Parathyroid adenoma (tissue), 2 donors: ENCODE measurements at regions not wholly inside any gene's neighbourhood (a gene's known extent, or its start where the extent isn't known, plus 50 kb on each side); places are given as distances from the start of the nearest gene placed in this dataset.

Experiments used
- H2AFZ ChIP-seq: fragments of 300-600 bp; sonication (generic); one replicate; pipeline ENCODE4 v1.7.0; 2017; ENCODE audit warnings: antibody characterized with exemption, mild to moderate bottlenecking
- H3K27ac ChIP-seq: fragments of 300-600 bp; sonication (generic); one replicate; pipeline ENCODE4 v1.7.0; 2017
- H3K27me3 ChIP-seq: fragments of 300-600 bp; sonication (generic); one replicate; pipeline ENCODE4 v1.7.0; 2017; ENCODE audit warnings: low read length; ENCODE audit not compliant: control insufficient read depth, insufficient read depth
- H3K36me3 ChIP-seq: fragments of 300-600 bp; sonication (generic); one replicate; pipeline ENCODE4 v1.7.0; 2017; ENCODE audit warnings: low read length; ENCODE audit not compliant: control insufficient read depth, insufficient read depth
- H3K4me1 ChIP-seq: fragments of 300-600 bp; sonication (generic); one replicate; pipeline ENCODE4 v1.7.0; 2017; ENCODE audit warnings: control low read depth
- H3K4me2 ChIP-seq: fragments of 300-600 bp; sonication (generic); one replicate; pipeline ENCODE4 v1.7.0; 2017; ENCODE audit warnings: low read length
- H3K4me3 ChIP-seq: fragments of 300-600 bp; sonication (generic); one replicate; pipeline ENCODE4 v1.7.0; 2017; ENCODE audit warnings: low read depth, low read length
- H3K79me2 ChIP-seq: fragments of 300-600 bp; sonication (generic); one replicate; pipeline ENCODE4 v1.7.0; 2017; ENCODE audit warnings: control low read depth
- H3K9ac ChIP-seq: fragments of 300-600 bp; sonication (generic); one replicate; pipeline ENCODE4 v1.7.0; 2017; ENCODE audit warnings: mild to moderate bottlenecking
- H3K9me3 ChIP-seq: fragments of 300-600 bp; sonication (generic); one replicate; pipeline ENCODE4 v1.7.0; 2017; ENCODE audit warnings: low read length; ENCODE audit not compliant: control insufficient read depth
- TF ChIP-seq, protein P1 (sequence below): fragments of 300-600 bp; sonication (generic); IDR thresholded peaks from one replicate; pipeline ENCODE4 v1.7.0; 2017; ENCODE audit warnings: antibody characterized with exemption, mild to moderate bottlenecking
- donor health status: primary hyperparathyroidism.

DNA sequence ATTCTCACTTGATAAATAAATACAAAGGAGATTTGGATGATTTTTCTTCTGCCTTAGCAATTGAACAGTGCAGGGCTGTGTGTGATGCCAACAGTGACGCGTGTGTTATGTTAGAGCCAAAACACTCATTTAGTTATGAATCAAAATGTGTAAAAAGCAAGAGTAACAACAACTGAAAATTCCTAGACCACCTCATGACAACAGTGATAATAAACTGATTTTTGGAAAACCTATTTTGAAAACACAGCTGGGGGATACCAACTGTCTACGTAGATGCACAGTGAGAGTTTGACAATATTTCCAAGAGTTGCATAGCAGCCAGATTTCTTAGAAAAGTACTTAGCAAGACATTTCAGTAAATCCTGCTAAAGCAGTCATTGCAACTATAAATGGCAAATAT, 323.9 kb downstream of the GALR1 start:
- Histone ChIP-seq H3K79me2 (no peaks in the 10 kb centered on the region), H3K27me3 (no peaks in the 10 kb centered on the region), H3K9ac (no peak overlapping the region), H3K4me2 (no peak overlapping the region), H3K36me3 (no peaks in the 10 kb centered on the region), H3K4me1 (no peaks in the 10 kb centered on the region), H3K4me3 (no peak overlapping the region), H3K9me3 (no peaks in the 10 kb centered on the region), H3K27ac (no peak overlapping the region), H2AFZ (no peak overlapping the region)
- TF ChIP-seq, protein P1, sequence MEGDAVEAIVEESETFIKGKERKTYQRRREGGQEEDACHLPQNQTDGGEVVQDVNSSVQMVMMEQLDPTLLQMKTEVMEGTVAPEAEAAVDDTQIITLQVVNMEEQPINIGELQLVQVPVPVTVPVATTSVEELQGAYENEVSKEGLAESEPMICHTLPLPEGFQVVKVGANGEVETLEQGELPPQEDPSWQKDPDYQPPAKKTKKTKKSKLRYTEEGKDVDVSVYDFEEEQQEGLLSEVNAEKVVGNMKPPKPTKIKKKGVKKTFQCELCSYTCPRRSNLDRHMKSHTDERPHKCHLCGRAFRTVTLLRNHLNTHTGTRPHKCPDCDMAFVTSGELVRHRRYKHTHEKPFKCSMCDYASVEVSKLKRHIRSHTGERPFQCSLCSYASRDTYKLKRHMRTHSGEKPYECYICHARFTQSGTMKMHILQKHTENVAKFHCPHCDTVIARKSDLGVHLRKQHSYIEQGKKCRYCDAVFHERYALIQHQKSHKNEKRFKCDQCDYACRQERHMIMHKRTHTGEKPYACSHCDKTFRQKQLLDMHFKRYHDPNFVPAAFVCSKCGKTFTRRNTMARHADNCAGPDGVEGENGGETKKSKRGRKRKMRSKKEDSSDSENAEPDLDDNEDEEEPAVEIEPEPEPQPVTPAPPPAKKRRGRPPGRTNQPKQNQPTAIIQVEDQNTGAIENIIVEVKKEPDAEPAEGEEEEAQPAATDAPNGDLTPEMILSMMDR = no peak

DNA sequence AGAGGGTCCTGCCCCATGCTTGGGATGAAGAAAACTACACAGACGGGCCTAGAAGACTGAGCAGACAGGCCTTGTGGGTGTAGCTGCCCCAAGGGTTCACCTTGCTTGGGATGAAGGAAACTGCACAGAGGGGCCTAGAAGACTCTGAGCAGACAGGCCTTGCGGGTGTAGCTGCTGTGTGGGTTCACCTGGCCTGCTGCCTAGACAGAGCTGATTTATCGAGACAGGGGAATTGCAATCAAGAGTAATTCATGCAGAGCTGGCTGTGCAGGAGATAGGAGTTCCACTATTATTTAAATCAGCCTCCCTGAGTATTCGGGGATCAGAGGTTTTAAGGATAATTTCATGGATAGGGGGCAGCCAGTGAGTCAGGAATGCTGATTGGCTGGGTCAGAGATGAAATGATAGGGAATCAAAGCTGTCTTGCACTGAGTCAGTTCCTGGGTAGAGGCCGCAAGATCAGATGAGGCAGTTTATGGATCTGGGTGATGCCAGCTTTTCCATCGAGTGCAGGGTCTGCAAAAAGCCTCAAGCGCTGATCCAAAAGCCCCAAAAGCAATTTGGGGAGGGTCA, 341.4 kb downstream of the GALR1 start:
- TF ChIP-seq, protein P1 = no peak
- Histone ChIP-seq H3K36me3 (no peaks in the 10 kb centered on the region), H3K27me3 (no peaks in the 10 kb centered on the region), H3K4me1 (no peaks in the 10 kb centered on the region), H3K9ac (no peak overlapping the region), H3K27ac (no peak overlapping the region), H3K79me2 (no peaks in the 10 kb centered on the region), H3K9me3 (no peaks in the 10 kb centered on the region), H3K4me3 (no peak overlapping the region), H3K4me2 (no peak overlapping the region), H2AFZ (no peak overlapping the region)

DNA sequence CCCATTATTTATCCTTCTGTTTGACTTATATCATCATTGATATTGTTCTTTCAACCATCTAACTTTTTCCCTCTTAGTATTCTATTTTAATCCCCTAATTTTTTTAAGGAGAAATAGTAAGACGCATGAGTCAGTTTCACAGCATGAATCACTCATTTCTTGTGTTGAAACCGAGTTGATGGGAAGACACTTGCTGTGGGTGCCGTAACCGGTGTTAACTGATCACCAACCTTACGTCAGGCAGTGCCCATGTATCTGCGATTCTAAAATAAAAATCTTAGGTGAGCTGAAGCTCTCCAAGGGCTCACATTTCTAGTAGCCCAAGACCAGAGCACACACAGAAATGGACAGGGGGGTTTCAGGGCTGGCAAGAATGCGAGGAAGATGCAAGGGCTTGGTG, 348.1 kb downstream of the GALR1 start:
- Histone ChIP-seq H3K9me3 (no peaks in the 10 kb centered on the region), H3K27me3 (no peaks in the 10 kb centered on the region), H3K9ac (no peak overlapping the region), H3K4me3 (no peak overlapping the region), H3K4me1 (no peaks in the 10 kb centered on the region), H3K79me2 (no peaks in the 10 kb centered on the region), H3K4me2 (no peak overlapping the region), H3K27ac (no peak overlapping the region), H2AFZ (no peak overlapping the region), H3K36me3 (no peaks in the 10 kb centered on the region)
- TF ChIP-seq, protein P1 = no peak

DNA sequence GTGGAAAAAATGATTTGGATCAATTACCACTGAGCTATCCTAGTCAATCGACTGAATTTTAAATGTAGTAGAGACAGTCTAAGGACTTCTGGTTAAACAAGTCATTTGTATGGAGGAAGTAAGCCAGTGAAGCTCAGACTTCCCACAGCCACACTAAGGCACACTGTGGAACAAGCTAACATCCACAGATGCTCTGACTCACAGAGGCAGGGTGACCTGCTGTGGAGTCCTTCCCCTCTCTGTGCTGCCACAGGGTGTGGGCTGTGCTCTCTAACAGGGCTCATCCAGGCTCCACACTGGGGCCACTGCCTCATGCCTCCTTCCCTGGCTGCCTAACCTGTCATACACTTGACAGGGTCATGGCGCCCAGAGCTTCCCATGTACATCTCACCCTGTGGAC, 351.0 kb downstream of the GALR1 start:
- Histone ChIP-seq H3K4me3 (no peak overlapping the region), H3K79me2 (no peaks in the 10 kb centered on the region), H3K36me3 (no peaks in the 10 kb centered on the region), H3K4me1 (no peaks in the 10 kb centered on the region), H2AFZ (no peak overlapping the region), H3K9me3 (no peaks in the 10 kb centered on the region), H3K27me3 (no peaks in the 10 kb centered on the region), H3K9ac (no peak overlapping the region), H3K4me2 (no peak overlapping the region), H3K27ac (no peak overlapping the region)
- TF ChIP-seq, protein P1 = no peak

GRCh38 chr18:77601567-77601966, 351.9 kb downstream of the GALR1 start:
- H3K9ac ChIP-seq = no peak overlapping the region
- no peak overlapping the region for H3K4me3 ChIP-seq
- no peaks in the 10 kb centered on the region for H3K27me3 ChIP-seq
- H3K27ac ChIP-seq = no peak overlapping the region
- H2AFZ ChIP-seq = no peak overlapping the region
- no peaks in the 10 kb centered on the region for H3K79me2 ChIP-seq
- H3K4me2 ChIP-seq = no peak overlapping the region
- TF ChIP-seq, protein P1 = no peak
- no peaks in the 10 kb centered on the region for H3K9me3 ChIP-seq
- H3K36me3 ChIP-seq = no peaks in the 10 kb centered on the region
- no peaks in the 10 kb centered on the region for H3K4me1 ChIP-seq
